ENCODE measurements at regions not wholly inside any gene's neighbourhood (a gene's known extent, or its start where the extent isn't known, plus 50 kb on each side); places are given as distances from the start of the nearest gene placed in this dataset.
"Not testable (repeated sequence)": the region's sequence is repeated elsewhere in the genome, so short reads cannot be mapped to it uniquely, and the experiment has no call there.

- Histone ChIP-seq H3K79me2 (ENCODE audit: control insufficient read depth, insufficient read depth, low read length) (no peaks in the 10 kb centered on the region), H3K27me3 (ENCODE audit: control insufficient read depth in 2 of 2, insufficient read depth in 2 of 2, low read length in 2 of 2) (no peaks in the 10 kb centered on the region), H3K9ac (replicated peaks; ENCODE audit: extremely low read depth, insufficient read depth, low read length) (no peak overlapping the region), H3K27ac (ENCODE audit: insufficient read depth, low read depth, low read length) (no peak overlapping the region), H4K20me1 (replicated peaks; ENCODE audit: control insufficient read depth, extremely low read depth, insufficient read depth, low read length) (no peaks in the 10 kb centered on the region), H3K36me3 (ENCODE audit: control insufficient read depth in 2 of 2, extremely low read depth in 1 of 2, insufficient read depth in 2 of 2, low read length in 2 of 2) (no peaks in the 10 kb centered on the region), H3K4me3 (replicated peaks in 1 of 3; ENCODE audit: insufficient read depth in 1 of 3, low read depth in 1 of 3, low read length in 3 of 3) (no peak overlapping the region), H3K9me1 (replicated peaks; ENCODE audit: control insufficient read depth, extremely low read depth, insufficient read depth, low read length) (no peaks in the 10 kb centered on the region), H3K9me3 (replicated peaks; ENCODE audit: control insufficient read depth, insufficient read depth, low read length) (no peaks in the 10 kb centered on the region), H3K4me2 (ENCODE audit: insufficient read depth, low read length) (no peak overlapping the region), H2AFZ (ENCODE audit: low read depth, low read length) (no peak overlapping the region), H3K4me1 (ENCODE audit: control insufficient read depth, extremely low read depth, insufficient read depth, low read length) (no peaks in the 10 kb centered on the region)
- dilution Hi-C loops (cut with MboI; ENCODE audit: extremely low pct_ligation_motif_present, low sequenced_read_pairs): no loop called here
- intact Hi-C loops (cut with micrococcal nuclease): no loop called here
- ChIA-PET CTCF (no interaction called here), POLR2A (no interaction called here)
- DNase-seq (ENCODE audit: low read depth, low spot score) (no peak), FAIRE-seq (no peak)
- no TSS peak for BruUV-seq (replicated peaks)
- TF ChIP-seq MYC (IDR thresholded peaks at IDR 0.05; ENCODE audit: low read depth, low read length) (no peak), GATA2 (IDR thresholded peaks at IDR 0.05; ENCODE audit: insufficient read depth, insufficient read length, low read depth, low read length) (no peak)
Measured at GRCh38 chr5:142520885-142521284, 165.0 kb downstream of the FGF1 start.

- FAIRE-seq; BruUV-seq (replicated peaks); H3K4me1 ChIP-seq (ENCODE audit: control insufficient read depth, extremely low read depth, insufficient read depth, low read length); dilution Hi-C loops (cut with MboI; ENCODE audit: extremely low pct_ligation_motif_present, low sequenced_read_pairs); H3K9ac ChIP-seq (replicated peaks; ENCODE audit: extremely low read depth, insufficient read depth, low read length); H3K9me3 ChIP-seq (replicated peaks; ENCODE audit: control insufficient read depth, insufficient read depth, low read length); H3K79me2 ChIP-seq (ENCODE audit: control insufficient read depth, insufficient read depth, low read length); POLR2A ChIA-PET; H3K4me2 ChIP-seq (ENCODE audit: insufficient read depth, low read length); H4K20me1 ChIP-seq (replicated peaks; ENCODE audit: control insufficient read depth, extremely low read depth, insufficient read depth, low read length); H3K36me3 ChIP-seq (ENCODE audit: control insufficient read depth in 2 of 2, extremely low read depth in 1 of 2, insufficient read depth in 2 of 2, low read length in 2 of 2); H3K27ac ChIP-seq (ENCODE audit: insufficient read depth, low read depth, low read length); H3K4me3 ChIP-seq (replicated peaks in 1 of 3; ENCODE audit: insufficient read depth in 1 of 3, low read depth in 1 of 3, low read length in 3 of 3); H2AFZ ChIP-seq (ENCODE audit: low read depth, low read length); H3K27me3 ChIP-seq (ENCODE audit: control insufficient read depth in 2 of 2, insufficient read depth in 2 of 2, low read length in 2 of 2); intact Hi-C loops (cut with micrococcal nuclease); H3K9me1 ChIP-seq (replicated peaks; ENCODE audit: control insufficient read depth, extremely low read depth, insufficient read depth, low read length); DNase-seq (ENCODE audit: low read depth, low spot score): not testable (repeated sequence)
- CTCF ChIA-PET: interaction anchor here (1.1 kb wide), 1 partner anchor 46 kb away, joined by 3 read pairs; no protein-coding TSS in a partner anchor
Measured at GRCh38 chr5:142519913-142520312, 166.0 kb downstream of the FGF1 start.
